ENCODE measurements at regions not wholly inside any gene's neighbourhood (a gene's known extent, or its start where the extent isn't known, plus 50 kb on each side); places are given as distances from the start of the nearest gene placed in this dataset.

DNA sequence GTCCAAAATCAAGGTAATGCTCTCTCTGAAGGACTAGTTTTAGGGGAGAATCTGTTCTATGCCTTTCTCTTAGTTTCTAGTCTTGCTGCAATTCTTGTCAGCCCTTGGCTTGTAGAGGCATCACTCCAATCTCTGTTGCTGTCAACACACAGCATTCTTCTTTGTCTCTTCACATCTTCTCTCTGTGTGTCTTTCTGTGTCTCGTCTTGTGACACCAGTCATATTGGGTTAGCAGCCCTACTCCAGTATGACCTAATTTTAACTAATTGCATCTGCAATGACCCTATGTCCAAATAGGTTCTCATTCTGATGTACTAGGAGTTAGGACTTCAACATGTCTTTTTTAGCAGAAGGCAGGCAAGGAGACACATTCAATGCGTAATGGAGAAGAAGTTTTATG, 1110.6 kb downstream of the DTWD2 start:
- DNase-seq = no peak

DNA sequence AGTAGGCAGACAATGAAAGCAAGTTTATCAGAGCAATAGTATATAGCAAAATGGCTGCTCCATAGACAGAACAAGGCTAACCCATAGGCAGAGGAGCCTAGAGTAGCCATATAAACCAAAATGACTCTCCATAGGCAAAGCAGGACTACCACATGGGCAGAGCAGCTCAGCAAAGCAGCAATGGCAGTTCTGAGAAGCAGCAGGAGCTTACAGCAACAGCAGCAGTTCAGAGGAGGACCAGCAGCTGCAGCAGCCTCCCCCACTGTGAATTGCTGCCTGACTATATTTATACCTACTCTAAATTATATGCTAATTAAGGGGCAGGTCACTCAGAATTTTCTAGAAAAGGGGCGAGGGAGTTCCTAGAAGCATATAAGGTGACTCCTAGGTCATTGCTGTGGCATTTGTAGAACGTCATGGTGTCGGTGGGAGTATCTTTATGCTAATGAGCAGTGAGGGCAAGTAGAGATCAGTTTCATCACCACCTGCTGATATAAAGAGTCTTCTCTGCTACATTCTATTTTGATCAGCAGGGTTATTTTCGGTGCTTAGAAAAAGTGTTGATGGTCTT, 1115.5 kb downstream of the DTWD2 start:
- no peak for DNase-seq

DNA sequence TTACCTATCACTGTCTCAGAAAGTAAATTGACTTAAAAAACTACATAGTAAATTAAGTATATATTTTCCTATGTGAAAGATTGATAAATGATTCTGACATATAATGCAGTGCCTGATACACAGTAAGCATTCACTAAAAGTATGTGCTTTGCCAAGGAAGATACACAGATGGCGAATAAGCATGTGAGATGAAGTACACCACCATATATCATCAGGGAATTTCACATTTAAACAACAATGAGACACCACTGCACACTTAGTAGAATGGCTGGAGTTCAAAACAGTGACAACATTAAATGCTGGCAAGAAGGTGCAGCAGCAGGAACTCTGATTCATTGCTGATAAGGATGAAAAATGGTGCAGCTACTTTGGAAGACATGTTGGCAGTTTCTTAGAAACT, 1118.8 kb downstream of the DTWD2 start:
- no peak for DNase-seq

DNA sequence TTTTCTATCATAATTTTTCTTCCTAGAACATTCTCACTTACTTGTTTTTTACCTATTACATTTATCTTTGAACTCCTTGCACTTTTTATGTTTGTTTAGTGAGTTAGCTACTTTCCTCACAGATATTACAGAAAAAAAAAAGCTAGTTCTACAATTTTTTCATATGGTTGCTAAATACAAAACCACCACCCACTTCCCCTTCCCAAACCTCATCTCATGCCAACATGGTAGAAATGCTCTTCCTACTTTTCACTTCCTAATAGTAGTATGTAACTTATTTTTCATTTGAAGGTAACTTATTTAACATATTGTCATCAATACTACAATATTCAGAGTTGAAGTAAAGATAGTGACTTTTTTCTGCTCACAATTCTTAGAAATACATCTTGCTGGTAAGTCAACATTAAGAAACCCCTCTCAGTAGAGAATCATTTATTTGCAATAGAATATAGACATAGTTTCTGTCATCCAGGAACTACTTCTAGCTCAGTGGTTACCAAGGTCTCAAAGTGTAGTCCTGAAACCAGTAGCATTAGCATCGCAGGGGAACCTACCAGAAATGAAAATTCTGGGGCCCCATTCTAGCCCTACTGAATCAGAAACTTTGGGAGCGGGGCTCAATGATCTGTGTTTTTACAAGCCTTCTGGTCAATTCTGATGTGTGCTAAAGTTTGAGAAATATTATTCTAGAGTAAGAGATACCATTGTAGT, 1124.6 kb downstream of the DTWD2 start:
- DNase-seq = no peak

DNA sequence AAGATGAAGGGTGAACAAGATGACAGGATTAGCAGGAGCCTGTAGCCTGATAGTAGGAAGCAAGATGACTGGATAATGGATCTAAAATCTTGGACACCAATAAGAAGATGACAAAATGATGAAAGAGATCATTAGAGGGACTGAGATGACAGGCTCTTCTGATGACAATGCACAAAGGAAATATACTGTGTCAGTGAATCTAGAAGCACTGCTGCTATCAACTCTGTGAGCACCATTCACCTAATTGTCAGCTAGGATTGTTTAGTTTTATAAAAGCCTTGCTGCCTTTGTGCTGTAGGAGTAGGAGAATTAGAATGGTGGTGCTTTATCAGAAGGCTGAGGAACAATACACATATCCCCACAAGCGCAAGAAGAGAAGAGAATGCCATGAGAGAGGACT, 1127.8 kb downstream of the DTWD2 start:
- no peak for DNase-seq

DNA sequence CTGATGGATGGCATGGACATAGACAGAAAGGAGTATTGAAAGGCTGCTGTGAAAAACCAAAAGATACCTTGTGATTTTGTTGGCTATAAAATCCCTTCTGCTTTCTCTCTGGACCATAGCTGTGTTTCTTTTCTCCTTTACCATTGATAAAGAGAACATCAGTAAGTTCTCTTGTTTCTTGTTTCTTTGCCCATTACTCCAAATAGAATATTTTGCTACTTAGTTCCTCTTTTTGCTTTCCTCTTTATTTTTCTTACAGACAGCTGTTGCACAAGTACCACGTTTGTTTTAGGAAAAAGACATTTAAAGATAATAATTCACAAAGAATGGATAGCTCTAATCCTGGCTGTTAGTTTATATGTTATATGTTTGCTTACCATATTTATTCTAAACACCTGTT, 1129.2 kb downstream of the DTWD2 start:
- no peak for DNase-seq

DNA sequence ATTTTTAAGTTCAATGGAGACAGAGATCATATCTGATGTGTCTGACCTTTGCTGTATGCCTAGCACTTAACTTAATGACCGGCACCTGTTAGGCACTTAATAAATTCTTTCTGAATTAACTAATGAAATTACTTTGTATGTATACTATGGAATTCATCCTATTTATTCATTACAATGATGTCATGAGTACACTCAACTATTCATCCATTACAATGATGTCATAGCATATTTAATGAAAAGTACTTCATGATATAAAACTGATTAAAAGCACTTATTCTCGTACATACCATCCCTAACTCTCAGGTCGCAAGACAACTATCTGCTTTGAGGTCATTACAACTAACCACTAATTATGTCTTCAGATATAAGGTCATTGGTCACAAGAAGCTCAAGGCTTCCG, 1131.6 kb downstream of the DTWD2 start:
- no peak for DNase-seq

DNA sequence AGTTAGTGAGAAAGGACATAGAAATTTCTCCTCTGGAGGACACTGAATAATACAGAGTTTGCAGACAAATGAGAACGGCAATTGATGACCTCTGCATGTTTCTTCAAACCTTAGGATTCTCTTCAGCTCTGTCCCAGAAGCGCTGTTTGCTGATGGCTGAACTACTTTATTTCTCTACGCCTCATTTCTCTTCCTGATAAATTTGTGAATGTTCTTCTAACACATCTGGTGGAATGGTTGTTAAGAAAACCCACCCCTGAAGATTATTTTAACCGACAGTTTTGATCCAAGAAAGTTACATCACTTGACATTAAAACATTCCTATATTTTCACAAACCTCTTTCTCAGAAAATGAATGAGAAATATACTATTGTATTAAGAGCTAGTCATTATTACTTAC, 1150.6 kb downstream of the DTWD2 start:
- no peak for DNase-seq

DNA sequence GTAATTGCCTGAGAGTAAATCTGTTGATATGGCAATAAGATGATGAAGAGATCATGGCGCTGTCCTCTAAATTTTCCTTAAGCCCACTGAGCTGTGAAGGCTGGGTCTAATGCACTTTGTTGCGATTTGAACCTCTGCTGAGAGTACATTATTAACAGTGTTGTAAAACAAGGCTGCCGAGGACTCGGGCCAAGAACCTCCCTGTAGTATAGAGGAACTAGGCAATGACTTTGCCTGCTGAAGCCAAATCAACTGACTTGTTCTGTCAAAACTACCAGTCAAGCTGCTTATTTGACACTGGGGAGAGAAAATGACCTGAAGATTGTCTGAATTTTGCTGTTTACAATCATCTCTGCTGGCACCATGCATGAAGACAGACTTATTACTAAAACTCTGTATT, 1154.7 kb downstream of the DTWD2 start:
- no peak for DNase-seq

DNA sequence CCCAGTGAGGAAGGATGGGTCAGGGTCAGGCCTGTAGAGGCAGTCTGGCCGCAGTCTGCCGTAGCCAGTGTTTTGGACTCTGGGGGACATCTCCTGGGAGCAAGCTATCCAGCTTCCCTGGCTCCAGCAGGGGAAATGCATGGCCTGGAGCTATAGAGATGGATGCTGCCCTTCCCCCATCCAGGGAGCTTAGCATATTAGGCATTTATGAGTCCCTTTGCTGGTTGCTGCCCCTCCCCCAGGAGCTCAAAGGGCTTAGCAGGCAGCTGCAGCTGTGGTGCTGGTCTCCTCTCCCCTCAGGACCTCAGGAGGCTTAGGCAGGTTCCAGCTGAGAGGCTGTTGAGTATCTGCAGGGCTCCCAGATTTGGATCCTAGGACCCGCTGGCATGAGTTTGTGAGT, 1158.7 kb downstream of the DTWD2 start:
- DNase-seq = no peak

DNA sequence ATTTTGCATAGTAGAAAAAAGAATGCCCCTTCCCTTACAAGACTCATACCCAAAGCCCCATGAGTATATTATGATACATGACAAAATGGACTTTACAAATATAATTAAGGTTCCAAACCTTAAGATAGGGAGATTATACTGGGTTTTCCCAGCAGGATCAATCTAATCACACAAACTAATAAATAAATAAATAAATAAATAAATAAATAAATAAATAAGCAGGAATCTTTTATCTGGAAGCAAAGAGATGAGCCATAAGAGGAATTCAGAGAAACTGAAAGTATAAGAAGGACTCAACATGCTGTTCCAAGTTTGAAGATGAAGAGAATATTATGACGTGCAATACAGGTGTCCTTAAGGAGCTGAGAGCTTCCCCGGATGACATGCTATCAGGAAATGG, 1174.5 kb downstream of the DTWD2 start:
- DNase-seq = no peak

DNA sequence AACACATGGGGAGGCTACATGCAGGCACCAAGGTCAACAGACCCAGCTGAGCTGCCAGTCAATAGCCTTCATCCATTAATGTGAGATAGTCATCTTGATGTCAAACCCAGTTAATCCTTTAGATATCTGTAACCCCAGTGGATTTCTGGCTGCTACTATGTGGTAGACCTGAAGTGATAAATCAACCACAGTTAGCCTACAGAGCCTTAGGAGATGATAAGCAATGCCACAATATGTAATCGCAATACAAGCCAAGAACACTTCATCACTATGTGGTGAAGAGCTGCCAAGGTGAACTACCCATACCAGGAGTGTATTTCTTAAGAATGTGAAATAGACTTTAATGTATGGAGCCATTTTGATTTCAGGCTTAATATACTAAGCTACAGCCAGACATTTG, 1175.5 kb downstream of the DTWD2 start:
- no peak for DNase-seq

DNA sequence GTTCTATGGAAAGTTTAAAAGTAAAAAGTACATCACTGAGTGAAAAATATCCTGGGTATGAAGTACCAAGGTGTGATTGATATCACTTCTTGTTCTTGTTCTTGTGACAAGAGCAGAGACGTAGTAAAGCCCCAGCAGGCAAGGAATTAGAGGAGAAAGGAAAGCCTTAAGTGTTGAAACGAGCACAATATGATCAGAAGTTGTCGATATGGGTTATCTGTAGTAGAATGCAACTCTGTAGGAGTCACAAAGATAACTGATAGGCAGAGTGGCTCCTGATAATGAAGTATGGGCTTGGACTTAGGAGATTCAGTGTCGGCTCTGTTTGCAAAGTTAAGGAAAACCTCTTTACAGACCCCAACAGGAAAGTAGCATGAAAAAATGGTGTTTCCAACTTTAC, 1179.1 kb downstream of the DTWD2 start:
- no peak for DNase-seq

DNA sequence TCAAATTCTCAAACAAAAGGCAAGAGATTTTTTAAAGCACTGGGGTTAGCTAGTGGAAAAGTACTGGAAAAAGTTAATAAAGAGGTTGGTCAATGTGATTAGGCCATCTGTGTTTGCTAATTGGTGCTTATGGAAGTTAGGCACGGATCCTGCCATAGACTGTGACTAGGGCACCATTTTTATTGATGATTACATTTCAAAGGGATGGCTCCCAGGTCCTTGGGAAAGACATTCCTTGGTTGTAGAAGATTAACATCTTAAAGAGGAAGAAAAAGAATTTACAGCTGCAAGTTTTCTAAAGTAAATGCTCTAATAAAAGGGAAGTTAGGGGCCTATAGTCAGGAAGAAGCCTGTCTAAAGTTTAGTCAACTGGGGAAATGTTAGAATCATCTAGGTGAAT, 1183.3 kb downstream of the DTWD2 start:
- DNase-seq = no peak

DNA sequence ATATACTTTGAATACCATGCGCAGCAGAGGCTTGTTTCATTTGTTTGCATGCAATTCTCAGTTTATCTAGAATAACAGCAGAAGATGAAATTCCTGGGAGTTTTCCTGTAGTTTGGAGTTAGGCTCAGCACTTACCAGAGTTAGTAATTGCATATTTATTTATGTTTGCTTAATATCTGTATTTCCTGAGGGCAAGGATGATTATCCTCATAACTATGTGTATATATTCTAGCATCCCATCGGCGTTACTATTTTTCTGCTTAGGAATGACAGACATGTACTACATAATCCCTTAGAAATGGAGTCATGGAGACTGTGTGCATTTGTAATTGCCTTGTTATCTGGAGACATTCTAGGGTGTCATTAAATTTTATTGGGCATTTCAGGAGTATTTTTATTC, 1184.8 kb downstream of the DTWD2 start:
- DNase-seq = no peak

DNA sequence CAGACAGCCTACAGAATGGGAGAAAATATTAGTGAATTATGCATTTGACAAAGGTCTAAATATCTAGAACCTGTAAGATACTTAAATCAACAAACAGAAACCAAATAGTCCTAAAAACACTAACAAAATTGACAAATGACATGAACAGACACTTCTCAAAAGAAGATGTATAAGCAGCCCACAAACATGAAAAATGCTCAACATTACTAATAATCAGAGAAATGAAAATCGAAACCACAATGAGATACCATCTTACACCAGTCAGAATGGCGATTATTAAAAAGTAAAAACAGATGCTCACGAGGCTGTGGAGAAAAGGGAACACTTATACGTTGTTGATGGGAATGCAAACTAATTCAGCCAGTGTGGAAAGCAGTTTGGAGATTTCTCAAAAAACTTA, 1186.8 kb downstream of the DTWD2 start:
- DNase-seq = no peak

DNA sequence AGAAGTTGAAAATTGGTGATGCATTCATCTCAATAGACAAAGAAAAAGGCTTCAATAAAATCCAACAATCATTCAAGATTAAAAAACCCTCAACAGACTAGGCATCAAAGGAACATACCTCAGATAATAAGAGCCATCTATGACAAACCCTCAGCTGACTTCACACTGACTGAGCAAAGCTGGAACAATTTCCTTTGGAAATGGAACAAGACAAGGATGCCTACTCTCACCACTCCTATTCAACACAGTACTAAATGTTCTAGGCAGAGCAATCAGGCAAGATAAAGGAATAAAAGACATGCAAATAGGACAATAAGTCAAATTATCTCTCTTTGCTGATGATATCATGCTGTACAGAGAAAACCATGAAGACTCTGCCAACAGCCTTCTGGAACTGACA, 1188.1 kb downstream of the DTWD2 start:
- no peak for DNase-seq

DNA sequence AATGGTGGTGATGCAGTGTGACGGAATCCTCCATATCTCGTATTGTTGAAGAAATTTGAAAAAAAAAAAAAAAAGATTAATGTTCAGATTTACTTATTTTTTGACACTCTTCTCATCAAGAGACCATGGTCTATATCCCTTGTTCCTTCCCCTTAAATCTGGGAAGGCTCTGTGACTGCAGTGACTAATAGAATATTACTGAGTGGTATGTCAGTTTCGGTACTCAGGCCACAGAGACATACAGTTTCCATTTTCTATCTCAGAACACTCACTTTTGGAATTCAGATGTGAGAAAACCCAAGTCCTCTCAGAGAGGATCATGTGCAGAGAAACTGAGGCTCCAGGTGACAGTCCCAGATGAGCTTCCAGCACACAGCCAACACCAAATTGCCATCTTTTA, 1193.5 kb downstream of the DTWD2 start:
- no peak for DNase-seq

DNA sequence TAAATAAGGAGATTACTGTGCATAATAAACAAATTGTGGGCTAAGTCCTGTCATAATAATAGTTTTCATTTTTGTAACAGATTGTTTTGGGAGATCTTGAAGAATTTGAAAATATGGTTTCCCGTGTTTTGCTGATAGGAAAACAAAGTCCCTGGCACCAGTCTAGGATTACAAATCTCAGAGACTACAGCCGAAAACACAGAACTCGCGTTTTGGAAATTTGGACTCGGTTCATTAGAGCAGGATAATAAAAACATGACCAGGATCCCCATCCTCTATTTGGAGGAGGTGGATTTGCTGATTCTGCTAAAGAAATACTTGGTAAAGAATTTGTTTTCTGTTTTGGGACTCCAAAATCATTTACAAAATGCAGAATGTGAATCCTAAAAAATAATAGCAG, 1194.4 kb downstream of the DTWD2 start:
- no peak for DNase-seq

DNA sequence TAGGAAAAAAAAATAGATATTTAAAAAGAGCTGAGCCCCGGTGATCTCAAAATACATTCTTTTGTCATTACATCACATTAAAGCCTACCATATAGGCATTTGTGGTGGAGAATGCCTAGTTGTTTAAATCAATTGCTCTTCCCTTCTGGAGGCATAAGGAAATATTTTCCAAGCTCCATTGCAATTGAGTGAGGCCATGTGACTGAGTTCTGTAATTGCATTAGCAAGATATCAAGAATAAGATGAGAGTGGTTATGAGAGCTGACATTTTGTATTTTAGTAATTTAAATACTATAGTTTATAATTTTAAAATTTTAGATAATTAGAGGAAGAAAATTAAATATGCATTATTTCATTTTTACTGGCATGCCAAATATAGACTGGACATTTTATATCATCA, 1195.9 kb downstream of the DTWD2 start:
- DNase-seq = no peak

DNA sequence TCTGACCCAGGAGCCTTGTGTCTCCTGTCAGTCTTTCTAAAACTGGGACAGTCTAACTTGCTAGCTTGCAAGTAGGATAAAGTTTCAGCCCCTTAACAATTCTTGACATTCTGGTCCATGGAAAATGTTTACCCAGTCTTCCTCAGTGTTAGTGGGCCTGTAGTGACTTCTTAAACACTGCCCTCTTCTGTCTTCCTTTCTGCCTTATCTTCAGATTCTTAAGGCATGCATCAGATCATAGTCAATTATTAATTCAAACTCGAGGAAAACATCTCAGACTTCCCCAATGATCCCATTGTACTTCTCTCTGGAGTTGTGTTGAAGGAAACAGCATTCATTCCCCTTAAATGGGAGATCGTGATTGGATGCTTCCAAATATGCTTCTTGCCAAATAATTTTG, 1199.8 kb downstream of the DTWD2 start:
- DNase-seq = no peak

DNA sequence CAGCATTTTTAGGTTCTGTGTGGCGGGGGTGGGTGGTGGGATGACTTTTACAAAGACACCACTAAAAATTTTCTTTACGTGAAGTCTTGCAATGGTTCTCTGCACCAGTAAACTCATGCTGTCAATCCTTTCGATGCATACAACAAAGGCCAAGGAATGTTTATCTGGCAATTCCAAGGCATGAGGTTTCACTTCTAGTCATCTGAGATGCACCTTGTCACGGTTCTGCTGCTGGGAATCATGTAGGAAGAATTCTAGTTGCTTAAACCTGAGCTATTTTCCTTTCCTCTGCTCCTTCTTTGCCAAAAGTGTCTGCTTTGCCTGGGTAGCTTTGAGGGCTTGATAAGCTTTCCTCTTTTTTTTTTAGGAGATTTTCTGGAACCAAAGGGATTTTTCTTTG, 1204.5 kb upstream of the SEMA6A start:
- DNase-seq = no peak

DNA sequence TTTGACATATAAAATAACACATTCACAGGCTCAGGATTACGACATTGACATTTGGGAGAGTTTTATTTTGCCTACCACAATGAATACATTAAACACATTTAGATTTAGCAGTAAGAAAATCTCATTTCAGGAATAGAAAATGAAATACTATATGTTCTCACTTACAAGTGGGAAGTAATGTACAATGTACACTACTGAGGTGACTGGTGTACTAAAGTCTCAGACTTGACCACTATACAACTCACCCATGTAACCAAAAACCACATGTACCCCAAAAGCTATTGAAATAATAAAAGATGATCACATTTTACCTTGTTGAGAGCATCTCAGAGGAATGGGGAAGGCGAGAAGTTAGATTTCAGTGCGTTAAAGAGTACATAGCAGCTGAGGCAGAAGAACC, 1202.4 kb upstream of the SEMA6A start:
- DNase-seq = no peak

DNA sequence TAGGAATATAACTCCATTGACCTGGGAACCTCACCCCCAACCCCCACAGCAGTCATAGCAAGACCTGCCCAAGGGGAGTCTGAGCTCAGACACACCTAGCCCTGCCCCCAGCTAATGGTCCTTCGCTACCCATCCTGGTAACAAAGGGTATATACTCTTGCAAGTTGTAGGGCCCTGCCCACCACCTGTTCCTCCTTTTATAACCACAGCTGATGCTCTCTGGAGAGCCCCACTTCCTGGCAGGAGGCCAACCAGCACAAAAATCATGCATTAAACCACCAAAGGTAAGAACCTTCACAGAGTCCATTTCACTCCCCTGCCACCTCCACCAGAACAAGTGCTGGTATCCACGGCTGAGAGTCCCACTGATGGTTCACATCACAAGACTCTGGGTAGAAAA, 1195.3 kb upstream of the SEMA6A start:
- DNase-seq = no peak

DNA sequence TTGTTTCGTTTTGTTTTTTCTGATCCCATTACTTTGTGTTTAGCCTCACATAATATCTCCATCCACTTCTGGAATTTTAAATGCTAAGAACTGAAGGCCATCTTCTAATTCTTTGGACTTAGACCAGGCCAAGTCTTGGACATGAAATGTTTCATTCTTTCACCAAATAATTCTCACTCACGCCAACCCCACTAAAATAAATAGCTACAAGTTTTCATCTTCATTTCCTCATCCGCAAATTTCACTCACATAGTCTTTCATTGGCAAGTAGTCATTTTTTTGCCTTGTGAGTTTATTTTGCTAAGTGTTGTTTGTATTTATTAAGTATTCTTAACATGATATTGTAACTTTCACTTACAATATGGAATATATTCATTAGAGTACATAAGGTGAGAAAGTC, 1188.6 kb upstream of the SEMA6A start:
- no peak for DNase-seq
